ENCODE measurements at regions not wholly inside any gene's neighbourhood (a gene's known extent, or its start where the extent isn't known, plus 50 kb on each side); places are given as distances from the start of the nearest gene placed in this dataset.

DNA sequence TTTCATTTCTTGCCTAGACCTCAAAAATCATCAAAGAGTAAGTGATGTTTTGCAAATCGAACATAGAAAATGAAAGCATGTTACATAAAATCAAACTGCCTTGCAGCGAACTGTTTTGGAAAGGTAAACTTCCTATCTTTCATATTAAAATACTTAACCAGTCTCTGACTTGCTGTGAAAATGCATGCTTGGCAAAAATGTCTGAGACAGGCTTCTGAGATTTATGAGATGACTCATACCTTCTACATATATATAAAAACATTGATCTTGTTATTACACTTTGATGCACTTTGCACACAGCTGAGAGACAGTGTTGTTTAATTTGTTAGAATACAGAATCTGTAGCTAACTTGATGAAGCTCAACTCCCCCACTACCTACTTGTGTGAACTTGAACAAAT is 179.1 kb downstream of the KITLG start:
- TF ChIP-seq BCL11A (IDR thresholded peaks at IDR 0.05; ENCODE audit: low read depth, low read length) (no peak), POLR2AphosphoS5 (IDR thresholded peaks at IDR 0.05; ENCODE audit: low read length) (no peak), NBN (IDR thresholded peaks at IDR 0.05) (no peak), NRF1 (conservative IDR thresholded peaks at IDR 0.05; ENCODE audit: low read depth, low read length) (no peak)
